H7 (cell line): ENCODE measurements at regions not wholly inside any gene's neighbourhood (a gene's known extent, or its start where the extent isn't known, plus 50 kb on each side); places are given as distances from the start of the nearest gene placed in this dataset.

Experiments
- DNase-seq: peaks from one replicate; pipeline ENCODE4 v3.0.0; 2012
- H3K27me3 ChIP-seq: 2 replicates; pipeline ENCODE4 v1.6.0; 2011; ENCODE audit warnings: mild to moderate bottlenecking, low read length; ENCODE audit not compliant: control insufficient read depth, insufficient read depth
- H3K36me3 ChIP-seq: replicated peaks from 2 replicates; pipeline ENCODE4 v1.5.1; 2011; ENCODE audit warnings: low read length; ENCODE audit not compliant: control insufficient read depth, insufficient read depth
- H3K4me3 ChIP-seq: 2 replicates; pipeline ENCODE4 v1.5.1; 2011; ENCODE audit warnings: low read depth, mild to moderate bottlenecking, control low read depth, low read length, moderate library complexity; ENCODE audit not compliant: insufficient read depth

DNA sequence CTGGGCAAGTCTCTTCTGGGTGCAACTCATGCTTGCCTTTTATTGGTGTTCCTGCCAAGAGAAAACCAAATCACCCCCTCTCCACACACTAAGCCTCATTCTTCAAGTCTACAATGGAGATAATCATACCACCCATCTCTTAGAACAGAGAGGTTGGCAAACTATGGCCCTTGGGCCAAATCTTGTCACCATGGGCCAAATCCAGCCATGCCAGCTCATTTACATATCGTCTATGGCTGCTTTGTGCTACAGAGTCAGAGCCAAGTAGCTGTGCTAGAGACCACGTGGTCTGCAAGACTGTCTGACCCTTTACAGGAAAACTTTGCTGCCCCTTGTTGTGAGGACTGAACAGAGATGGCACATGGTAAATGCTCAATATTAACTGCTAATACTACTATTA is 270.3 kb upstream of the PARD3B start:
- DNase-seq = no peak
- H3K27me3 ChIP-seq = no peaks in the 10 kb centered on the region
- no peaks in the 10 kb centered on the region for H3K36me3 ChIP-seq
- no peak overlapping the region for H3K4me3 ChIP-seq

DNA sequence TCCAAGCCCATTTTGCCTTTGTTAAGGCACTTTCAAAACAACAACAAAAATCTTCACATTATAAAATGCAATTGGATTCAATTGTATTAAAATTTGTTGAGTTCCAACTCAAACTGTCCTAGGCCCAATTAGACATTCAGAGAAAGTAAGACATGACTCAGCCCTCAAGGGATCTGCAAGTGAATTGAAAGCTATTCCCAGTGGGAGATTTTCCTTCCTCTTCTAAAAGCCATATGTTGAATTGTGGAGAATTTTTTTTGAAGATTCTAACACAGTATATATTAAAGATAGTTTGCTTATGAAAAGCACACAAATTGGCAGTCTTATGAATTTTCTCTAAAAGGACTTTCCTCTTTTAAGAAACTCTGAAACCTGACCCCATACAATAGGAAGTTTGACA is 268.0 kb upstream of the PARD3B start:
- H3K36me3 ChIP-seq = no peaks in the 10 kb centered on the region
- no peaks in the 10 kb centered on the region; the same call in 1 of the 2 replicates for H3K27me3 ChIP-seq
- H3K4me3 ChIP-seq = no peak overlapping the region
- no peak for DNase-seq

DNA sequence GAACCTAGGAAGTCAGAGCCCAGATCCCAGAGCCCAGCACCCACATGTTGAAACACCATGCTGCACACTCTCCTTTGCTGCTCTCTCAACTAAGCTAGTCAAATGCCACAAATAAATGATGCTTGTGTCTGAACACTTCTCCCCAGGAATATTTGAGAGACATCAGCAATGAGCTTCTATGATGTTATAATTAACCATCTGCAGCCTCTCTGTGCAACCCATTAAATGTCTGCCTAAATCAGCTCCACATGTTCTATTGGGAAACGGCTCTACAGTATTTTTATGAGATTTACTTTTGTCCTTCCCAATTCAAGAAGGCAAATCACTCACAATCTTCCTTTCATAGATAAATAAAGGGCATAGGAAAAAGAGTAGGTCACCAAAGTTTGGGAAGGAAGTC is 266.8 kb upstream of the PARD3B start:
- DNase-seq = no peak
- Histone ChIP-seq H3K36me3 (no peaks in the 10 kb centered on the region), H3K27me3 (no peaks in the 10 kb centered on the region; the same call in 1 of the 2 replicates), H3K4me3 (no peak overlapping the region)

DNA sequence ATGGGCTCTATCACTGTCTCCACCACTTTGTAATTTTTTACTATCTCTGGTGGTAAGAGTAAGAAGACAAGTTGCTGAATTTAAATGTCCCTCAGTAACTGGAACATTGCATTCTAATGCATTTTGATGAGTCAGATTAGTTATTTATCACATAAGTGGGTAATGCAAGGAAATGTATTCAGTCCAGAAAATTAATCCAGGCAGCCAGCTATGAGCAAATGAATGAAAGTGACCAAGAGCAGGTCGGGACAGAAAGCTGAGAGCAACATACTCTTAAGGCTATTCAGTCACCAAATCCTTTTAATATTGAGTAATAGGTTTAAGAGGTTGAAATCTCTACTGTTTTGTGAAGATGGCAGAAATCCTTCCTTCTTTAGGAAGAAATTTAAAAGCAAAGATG is 265.5 kb upstream of the PARD3B start:
- no peak overlapping the region for H3K4me3 ChIP-seq
- no peaks in the 10 kb centered on the region for H3K36me3 ChIP-seq
- no peaks in the 10 kb centered on the region; the same call in 1 of the 2 replicates for H3K27me3 ChIP-seq
- no peak for DNase-seq

DNA sequence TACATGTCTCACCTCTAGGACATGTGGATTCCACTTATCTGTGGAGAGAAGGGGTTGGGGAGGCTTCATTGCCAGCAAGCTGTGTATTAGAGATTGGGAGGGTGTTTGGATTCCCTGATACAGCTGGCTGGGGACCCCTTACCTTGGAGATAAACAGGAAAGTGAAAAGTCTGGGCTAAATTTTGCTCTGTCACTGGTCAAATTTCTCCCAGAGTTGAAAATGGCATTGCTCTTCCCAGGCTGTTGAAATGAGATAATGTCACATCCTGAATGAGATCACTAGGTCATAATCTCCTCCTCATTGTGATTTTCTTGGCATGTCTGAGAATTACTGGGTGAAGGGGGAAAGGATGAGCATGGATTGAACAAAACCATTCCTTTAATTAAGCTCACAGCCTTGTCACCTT is 265.0 kb upstream of the PARD3B start:
- no peaks in the 10 kb centered on the region for H3K36me3 ChIP-seq
- DNase-seq = no peak
- H3K27me3 ChIP-seq = no peaks in the 10 kb centered on the region; the same call in 1 of the 2 replicates
- no peak overlapping the region for H3K4me3 ChIP-seq

DNA sequence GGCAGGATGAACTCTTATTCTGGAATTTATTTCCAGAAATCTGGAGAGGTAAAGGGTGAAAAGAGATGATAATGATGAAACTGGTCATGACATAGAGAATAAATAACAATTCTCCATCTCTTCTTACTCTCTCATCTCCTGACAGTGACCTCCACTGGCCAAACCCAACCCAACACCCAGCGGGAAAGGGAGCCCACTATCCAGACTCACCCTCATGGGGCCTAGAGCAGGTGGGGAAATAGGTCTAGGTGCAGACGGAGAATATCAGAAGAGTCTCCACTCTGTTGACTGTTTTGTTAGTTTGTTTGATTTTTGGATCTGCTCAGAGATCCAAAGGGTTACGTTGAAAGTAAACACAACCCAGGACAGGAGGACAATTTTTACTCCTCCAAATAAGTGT is 263.2 kb upstream of the PARD3B start:
- no peak for DNase-seq
- Histone ChIP-seq H3K4me3 (no peak overlapping the region), H3K27me3 (no peaks in the 10 kb centered on the region; the same call in 1 of the 2 replicates)

DNA sequence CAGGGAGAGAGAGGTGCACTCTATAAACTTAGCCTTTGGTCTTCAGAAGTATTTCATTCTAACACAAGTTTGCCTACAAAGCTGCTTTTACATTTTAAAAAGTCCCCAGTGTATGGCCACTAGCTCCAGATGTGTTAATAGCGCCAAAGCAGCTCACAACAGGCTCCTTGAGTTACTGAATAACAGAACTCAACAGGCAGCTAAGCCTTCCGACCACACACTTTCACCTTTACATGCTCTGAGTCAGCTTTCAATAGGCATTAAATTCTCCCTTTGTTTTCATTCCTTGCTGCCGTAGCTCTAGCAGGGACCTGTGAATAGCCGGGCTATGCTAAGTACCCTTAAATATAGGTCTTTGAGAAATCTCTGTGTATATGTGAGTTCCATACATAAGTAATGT is 262.8 kb upstream of the PARD3B start:
- H3K36me3 ChIP-seq = no peaks in the 10 kb centered on the region
- H3K27me3 ChIP-seq = no peaks in the 10 kb centered on the region; the same call in 1 of the 2 replicates
- peak; percentile 49 for DNase-seq
- H3K4me3 ChIP-seq = no peak overlapping the region

More for the DNA sequence above, 263.2 kb upstream of the PARD3B start:
- H3K36me3 ChIP-seq = no peaks in the 10 kb centered on the region

DNA sequence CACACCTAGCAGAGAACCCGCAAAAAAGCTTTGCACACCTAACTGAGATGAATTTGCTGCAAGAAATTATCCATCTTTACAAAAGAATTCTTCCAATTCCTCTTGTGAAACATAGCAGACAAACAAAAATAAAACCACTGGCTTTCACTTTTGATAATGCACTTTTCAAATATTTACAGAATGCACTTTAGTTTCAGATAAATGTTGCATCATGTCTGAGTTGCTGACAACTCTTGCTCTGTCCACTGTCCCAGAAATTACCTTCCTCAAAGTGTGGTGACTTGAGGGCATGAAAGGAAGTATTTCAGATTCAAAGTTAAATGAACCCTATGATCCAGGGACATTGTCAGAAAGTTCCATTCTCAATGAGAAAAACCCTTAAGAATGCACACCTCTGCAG is 256.2 kb upstream of the PARD3B start:
- no peaks in the 10 kb centered on the region for H3K36me3 ChIP-seq
- no peak overlapping the region for H3K4me3 ChIP-seq
- DNase-seq = no peak
- no peaks in the 10 kb centered on the region for H3K27me3 ChIP-seq

DNA sequence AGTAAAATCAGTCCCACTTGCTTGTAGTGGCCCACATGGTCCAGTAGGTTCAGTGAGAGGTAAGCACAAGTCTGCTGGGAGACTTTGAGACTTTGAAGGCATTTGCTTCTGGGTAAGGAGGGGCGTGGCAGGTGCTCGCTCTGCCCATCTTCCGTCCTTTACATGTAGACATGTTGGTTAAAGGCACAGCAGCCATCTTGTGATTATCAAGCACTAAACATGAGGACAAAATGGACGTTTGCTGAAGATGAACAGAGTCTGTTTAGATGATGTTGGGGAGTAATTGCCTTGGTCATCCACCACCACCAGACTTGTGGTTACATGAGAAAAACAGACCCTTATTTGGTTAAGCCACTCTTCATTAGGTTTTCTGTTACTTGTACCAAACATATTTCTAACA is 252.8 kb upstream of the PARD3B start:
- no peaks in the 10 kb centered on the region for H3K27me3 ChIP-seq
- no peak overlapping the region for H3K4me3 ChIP-seq

DNA sequence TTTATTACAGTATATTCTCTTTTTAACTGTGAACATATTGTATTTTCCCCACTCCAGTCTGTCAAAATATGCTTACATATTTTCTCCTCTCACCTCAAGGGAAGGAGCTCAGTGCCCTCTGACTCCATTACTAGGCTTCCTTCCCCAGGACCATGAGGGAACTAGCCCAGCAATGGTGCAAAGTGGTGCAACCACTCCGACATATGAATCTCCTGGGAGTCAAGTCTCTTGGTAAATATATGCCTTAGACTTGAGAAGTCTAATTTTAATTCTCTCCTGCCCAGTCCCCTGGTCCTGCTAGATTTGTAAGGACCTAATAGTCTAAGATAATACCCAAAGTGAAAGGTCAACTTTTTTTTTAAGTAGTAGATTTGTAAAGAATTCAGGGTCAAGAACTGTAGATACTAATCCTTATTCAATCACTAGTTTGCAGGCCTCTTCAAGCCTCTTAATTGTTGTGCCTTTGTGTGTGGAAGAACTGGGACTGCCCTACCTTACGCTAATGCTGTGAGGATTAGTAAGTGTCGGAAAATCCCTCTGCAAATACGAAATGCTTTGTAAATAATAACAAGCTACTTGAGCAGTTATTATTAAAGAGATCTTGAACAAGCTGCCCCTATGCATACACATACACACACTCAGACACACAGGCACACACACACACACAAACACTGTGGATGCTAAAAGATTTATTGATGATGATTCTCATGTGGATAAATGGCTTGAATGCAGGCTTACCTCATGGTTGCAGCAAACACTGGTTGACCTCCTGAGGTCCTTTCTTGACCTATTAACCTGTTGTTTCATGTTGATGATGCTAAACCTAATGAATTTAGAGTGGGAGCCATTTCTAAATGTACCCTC is 251.2 kb upstream of the PARD3B start:
- no peak for DNase-seq
- Histone ChIP-seq H3K27me3 (no peaks in the 10 kb centered on the region), H3K36me3 (no peaks in the 10 kb centered on the region), H3K4me3 (no peak overlapping the region)

More for the DNA sequence above, 252.8 kb upstream of the PARD3B start:
- H3K36me3 ChIP-seq = no peaks in the 10 kb centered on the region
- no peak for DNase-seq

DNA sequence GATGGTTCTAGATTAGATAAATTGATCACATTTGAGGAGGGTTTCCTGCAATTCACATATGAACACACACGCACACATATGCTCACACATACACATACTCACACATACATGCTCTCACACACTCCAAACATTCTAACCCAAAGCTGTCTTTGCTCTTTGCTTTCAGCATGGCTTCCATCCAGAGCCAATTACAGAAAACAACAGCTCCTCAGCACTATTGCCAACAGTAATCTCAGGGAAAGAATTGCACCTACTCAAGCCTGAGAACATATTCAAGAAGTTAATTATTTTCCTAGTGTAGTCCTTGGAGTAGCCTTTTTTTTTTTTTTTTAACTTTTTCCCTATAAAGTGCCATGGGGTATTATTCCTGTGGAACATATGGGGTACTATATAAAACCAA is 246.9 kb upstream of the PARD3B start:
- Histone ChIP-seq H3K4me3 (no peak overlapping the region), H3K27me3 (no peaks in the 10 kb centered on the region), H3K36me3 (no peaks in the 10 kb centered on the region)
- DNase-seq = no peak

DNA sequence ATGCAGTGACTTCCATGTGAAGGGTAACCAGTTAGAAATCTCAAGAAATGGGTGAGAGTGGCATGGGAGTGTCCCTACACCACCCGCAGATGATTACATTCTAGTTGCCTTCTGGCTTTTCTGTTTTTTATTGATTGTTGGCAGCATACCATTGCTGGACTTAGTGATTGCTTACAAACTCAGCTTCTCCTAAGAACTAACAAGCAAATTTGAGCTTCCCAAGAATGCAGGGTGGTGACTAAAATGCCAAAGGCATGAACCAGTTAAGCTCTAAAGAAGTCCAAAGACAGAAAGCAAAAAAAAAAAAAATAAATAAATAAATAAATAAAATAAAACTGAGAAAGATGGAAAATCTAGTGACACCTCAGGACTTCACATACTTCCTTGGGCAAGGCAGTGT is 245.5 kb upstream of the PARD3B start:
- no peak for DNase-seq
- H3K27me3 ChIP-seq = no peaks in the 10 kb centered on the region
- H3K36me3 ChIP-seq = no peaks in the 10 kb centered on the region
- H3K4me3 ChIP-seq = no peak overlapping the region

DNA sequence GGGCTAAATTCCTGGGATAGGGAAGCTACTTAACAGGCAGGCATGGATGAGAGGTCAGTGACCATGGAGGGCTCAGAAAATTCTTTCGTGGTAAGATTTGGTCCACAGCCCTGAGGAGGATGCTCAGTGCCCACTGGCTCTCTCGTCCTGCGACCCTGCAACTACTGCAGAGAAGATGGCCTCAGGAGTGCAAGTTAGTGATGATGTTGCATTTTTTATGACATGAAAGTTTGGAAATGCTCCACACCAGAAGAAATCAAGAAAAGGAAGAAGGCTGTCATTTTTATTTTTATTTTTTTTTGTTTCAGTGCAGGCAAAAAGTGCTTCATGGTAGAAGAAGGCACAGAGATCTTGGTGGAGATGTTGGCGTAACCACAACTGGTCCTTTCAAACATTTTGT is 238.6 kb upstream of the PARD3B start:
- H3K4me3 ChIP-seq = no peak overlapping the region
- DNase-seq = no peak
- H3K27me3 ChIP-seq = no peaks in the 10 kb centered on the region
- no peaks in the 10 kb centered on the region for H3K36me3 ChIP-seq

DNA sequence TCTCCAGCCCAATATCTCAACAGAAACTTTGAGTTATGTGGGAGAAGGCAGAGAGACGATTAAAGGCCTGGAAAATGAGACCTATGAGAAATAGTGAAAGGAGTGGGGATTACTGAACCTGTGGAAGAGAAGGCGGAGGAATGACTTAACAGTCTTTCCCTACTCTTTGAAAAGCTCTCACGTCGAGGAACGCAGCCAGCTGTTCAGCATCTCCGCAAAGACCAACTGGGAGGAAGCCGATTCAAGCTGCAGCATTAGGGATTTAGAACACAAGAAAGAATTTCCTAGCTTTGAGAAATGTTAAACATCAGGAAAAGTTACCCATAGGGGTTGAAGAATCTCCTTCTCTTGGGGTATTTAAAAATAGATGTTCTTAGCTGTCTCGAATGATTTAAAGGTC is 233.2 kb upstream of the PARD3B start:
- Histone ChIP-seq H3K4me3 (no peak overlapping the region), H3K36me3 (no peaks in the 10 kb centered on the region), H3K27me3 (no peaks in the 10 kb centered on the region)
- peak; percentile 38 for DNase-seq

DNA sequence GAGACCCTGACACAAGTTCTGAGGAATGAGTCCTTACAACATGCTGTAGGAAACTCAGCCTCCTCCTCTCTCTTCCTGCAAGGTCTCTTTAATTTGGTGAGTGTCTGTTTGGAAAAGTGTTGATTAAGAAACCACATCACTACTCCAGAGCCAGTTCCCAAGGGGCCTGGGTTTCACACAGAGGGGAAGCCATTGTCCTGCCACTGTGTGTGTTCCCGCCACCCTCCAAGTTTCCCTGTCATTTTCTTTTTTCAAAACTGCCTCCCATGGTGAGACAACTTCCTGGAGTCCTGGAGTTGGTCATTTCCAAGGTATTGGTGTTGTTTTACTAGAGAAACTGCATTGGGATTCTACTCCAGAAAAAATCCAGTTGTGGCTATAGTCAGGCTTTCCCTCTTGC is 232.0 kb upstream of the PARD3B start:
- Histone ChIP-seq H3K4me3 (no peak overlapping the region), H3K36me3 (no peaks in the 10 kb centered on the region), H3K27me3 (no peaks in the 10 kb centered on the region)
- DNase-seq = peak; percentile 64
